Sigmoid colon (tissue), 4 donors: ENCODE measurements at regions not wholly inside any gene's neighbourhood (a gene's known extent, or its start where the extent isn't known, plus 50 kb on each side); places are given as distances from the start of the nearest gene placed in this dataset.

Source experiments
- CTCF ChIP-seq, 4 experiments: fragments of 450-650 bp in 3 of 4; fragments of 200-600 bp in 1 of 4; IDR thresholded peaks; one replicate each; pipeline ENCODE4 v1.5.1; 2016 to 2019; ENCODE audit warnings: antibody characterized with exemption in 4 of 4, mild to moderate bottlenecking in 3 of 4, moderate library complexity in 2 of 4
- EP300 ChIP-seq, 4 donors: sonication (generic); formaldehyde crosslinking; IDR thresholded peaks; one replicate each; pipeline ENCODE4 v1.6.1; 2017; ENCODE audit warnings: antibody characterized with exemption in 4 of 4

- TF ChIP-seq CTCF (IDR thresholded peaks at IDR 0.05) = no peak
- no peak for TF ChIP-seq EP300 (IDR thresholded peaks at IDR 0.05)
Observed at GRCh38 chr20:5689463-5689862, 60.7 kb upstream of the SHLD1 start.
